ENCODE measurements at regions not wholly inside any gene's neighbourhood (a gene's known extent, or its start where the extent isn't known, plus 50 kb on each side); places are given as distances from the start of the nearest gene placed in this dataset.

DNA sequence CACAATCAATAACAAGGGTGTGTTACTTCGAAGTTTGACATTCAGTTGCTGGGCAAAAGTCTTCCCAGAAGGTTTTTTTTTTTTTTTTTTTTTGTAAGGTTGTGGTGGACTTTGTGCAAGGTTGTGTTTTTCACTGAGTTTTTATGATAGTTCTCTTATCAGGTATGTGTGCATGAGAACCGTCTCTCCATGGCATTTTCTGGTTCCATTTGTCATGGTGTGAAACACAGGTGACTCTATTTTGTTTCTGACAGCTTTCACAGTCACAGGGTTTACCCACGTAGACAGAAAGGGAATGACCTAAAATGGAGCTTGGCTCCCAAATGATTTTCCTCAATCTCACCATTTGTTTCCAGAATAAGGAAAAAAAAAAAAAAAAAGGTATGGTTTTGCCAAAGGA lies 1377.2 kb upstream of the CADM2 start:
- TF ChIP-seq, protein P1, sequence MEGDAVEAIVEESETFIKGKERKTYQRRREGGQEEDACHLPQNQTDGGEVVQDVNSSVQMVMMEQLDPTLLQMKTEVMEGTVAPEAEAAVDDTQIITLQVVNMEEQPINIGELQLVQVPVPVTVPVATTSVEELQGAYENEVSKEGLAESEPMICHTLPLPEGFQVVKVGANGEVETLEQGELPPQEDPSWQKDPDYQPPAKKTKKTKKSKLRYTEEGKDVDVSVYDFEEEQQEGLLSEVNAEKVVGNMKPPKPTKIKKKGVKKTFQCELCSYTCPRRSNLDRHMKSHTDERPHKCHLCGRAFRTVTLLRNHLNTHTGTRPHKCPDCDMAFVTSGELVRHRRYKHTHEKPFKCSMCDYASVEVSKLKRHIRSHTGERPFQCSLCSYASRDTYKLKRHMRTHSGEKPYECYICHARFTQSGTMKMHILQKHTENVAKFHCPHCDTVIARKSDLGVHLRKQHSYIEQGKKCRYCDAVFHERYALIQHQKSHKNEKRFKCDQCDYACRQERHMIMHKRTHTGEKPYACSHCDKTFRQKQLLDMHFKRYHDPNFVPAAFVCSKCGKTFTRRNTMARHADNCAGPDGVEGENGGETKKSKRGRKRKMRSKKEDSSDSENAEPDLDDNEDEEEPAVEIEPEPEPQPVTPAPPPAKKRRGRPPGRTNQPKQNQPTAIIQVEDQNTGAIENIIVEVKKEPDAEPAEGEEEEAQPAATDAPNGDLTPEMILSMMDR (IDR thresholded peaks at IDR 0.05) = no peak
- no peak for TF ChIP-seq POLR2A (IDR thresholded peaks at IDR 0.05)
